ENCODE measurements at regions not wholly inside any gene's neighbourhood (a gene's known extent, or its start where the extent isn't known, plus 50 kb on each side); places are given as distances from the start of the nearest gene placed in this dataset.
"Not testable (repeated sequence)": the region's sequence is repeated elsewhere in the genome, so short reads cannot be mapped to it uniquely, and the experiment has no call there.

DNA sequence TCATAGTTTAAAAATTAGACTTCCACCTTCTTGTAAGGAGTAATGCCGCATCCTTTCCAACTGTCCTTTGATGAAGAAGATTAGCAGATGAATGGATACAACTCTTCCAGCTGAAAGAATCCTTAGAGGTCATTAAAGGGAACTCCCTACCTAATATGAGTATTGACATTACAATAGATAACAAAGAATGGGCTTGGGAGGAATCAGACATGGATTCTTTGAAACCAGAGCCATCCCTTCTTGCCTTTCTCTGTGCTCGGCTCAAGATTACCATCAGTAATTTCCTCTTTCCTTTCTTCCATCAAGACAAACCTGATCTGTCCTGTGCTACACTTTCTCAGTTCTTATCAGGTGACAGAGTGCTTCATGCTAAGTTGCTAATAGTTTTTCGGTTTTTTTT is 83.8 kb downstream of the GOLGA8K start:
- H3K4me2 ChIP-seq (ENCODE audit: low read length); H3K27ac ChIP-seq (ENCODE audit: low read depth, low read length); CTCF ChIA-PET; POLR2A ChIA-PET; DNase-seq (ENCODE audit: low read depth, low spot score); H3K9ac ChIP-seq (ENCODE audit: low read length); RAD21 ChIA-PET (ENCODE audit: low non-redundant PET in 1 of 2, low total read pairs in 2 of 2, uncharacterized antibody in 2 of 2, unreplicated experiment in 2 of 2); H3K9me2 ChIP-seq (ENCODE audit: insufficient read depth); H3K79me2 ChIP-seq (ENCODE audit: insufficient read depth, low read length); H4K20me1 ChIP-seq (ENCODE audit: insufficient read depth); BruUV-seq (replicated peaks); H3K36me3 ChIP-seq (ENCODE audit: control insufficient read depth in 1 of 2, insufficient read depth in 2 of 2, low read length in 2 of 2); ATAC-seq; H3K4me1 ChIP-seq (ENCODE audit: control insufficient read depth in 1 of 2, insufficient read depth in 2 of 2, low read length in 2 of 2); H3K27me3 ChIP-seq (ENCODE audit: insufficient read depth, low read length); H3K9me3 ChIP-seq (ENCODE audit: control insufficient read depth in 1 of 2, insufficient read depth in 1 of 2, low read depth in 1 of 2, low read length in 2 of 2); intact Hi-C loops (cut with micrococcal nuclease); H3K4me3 ChIP-seq (replicated peaks in 1 of 2; ENCODE audit: low read depth in 1 of 2, low read length in 2 of 2); H2AFZ ChIP-seq (ENCODE audit: low read depth, low read length, poor library complexity, severe bottlenecking): not testable (repeated sequence)

DNA sequence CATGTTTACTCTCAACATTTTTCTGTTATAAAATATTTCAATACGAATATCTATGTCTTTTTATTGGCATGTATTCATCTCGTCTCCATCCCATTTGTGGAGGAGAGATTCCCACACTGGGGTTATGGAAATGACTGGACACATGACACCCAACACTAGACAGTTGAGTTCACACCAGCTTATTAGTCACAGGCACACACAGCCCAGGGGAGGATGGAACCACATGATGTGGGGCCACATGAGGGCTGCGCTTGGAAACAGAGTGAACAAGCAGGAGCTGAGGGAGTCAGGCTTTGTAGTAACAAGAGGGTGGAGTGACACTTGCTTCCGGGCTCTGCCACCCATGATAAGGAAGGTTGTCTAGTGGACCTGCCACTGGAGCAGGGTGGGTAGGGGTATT is 86.6 kb downstream of the GOLGA8K start:
- POLR2A ChIA-PET; H3K27ac ChIP-seq (ENCODE audit: low read depth, low read length); H3K4me1 ChIP-seq (ENCODE audit: control insufficient read depth in 1 of 2, insufficient read depth in 2 of 2, low read length in 2 of 2); H3K4me3 ChIP-seq (replicated peaks in 1 of 2; ENCODE audit: low read depth in 1 of 2, low read length in 2 of 2); BruUV-seq (replicated peaks); H3K36me3 ChIP-seq (ENCODE audit: control insufficient read depth in 1 of 2, insufficient read depth in 2 of 2, low read length in 2 of 2); RAD21 ChIA-PET (ENCODE audit: low non-redundant PET in 1 of 2, low total read pairs in 2 of 2, uncharacterized antibody in 2 of 2, unreplicated experiment in 2 of 2); H4K20me1 ChIP-seq (ENCODE audit: insufficient read depth); H3K79me2 ChIP-seq (ENCODE audit: insufficient read depth, low read length); DNase-seq (ENCODE audit: low read depth, low spot score); ATAC-seq; H3K27me3 ChIP-seq (ENCODE audit: insufficient read depth, low read length); H3K9me3 ChIP-seq (ENCODE audit: control insufficient read depth in 1 of 2, insufficient read depth in 1 of 2, low read depth in 1 of 2, low read length in 2 of 2); intact Hi-C loops (cut with micrococcal nuclease); H3K9me2 ChIP-seq (ENCODE audit: insufficient read depth); H3K4me2 ChIP-seq (ENCODE audit: low read length); H2AFZ ChIP-seq (ENCODE audit: low read depth, low read length, poor library complexity, severe bottlenecking); H3K9ac ChIP-seq (ENCODE audit: low read length); CTCF ChIA-PET: not testable (repeated sequence)

GRCh38 chr15:32315079-32315939 is 87.8 kb downstream of the GOLGA8K start:
- H3K79me2 ChIP-seq (ENCODE audit: insufficient read depth, low read length); H3K9me2 ChIP-seq (ENCODE audit: insufficient read depth); H2AFZ ChIP-seq (ENCODE audit: low read depth, low read length, poor library complexity, severe bottlenecking); H3K27ac ChIP-seq (ENCODE audit: low read depth, low read length); DNase-seq (ENCODE audit: low read depth, low spot score); RAD21 ChIA-PET (ENCODE audit: low non-redundant PET in 1 of 2, low total read pairs in 2 of 2, uncharacterized antibody in 2 of 2, unreplicated experiment in 2 of 2); H3K36me3 ChIP-seq (ENCODE audit: control insufficient read depth in 1 of 2, insufficient read depth in 2 of 2, low read length in 2 of 2); CTCF ChIA-PET; ATAC-seq; H3K4me2 ChIP-seq (ENCODE audit: low read length); BruUV-seq (replicated peaks); H3K9me3 ChIP-seq (ENCODE audit: control insufficient read depth in 1 of 2, insufficient read depth in 1 of 2, low read depth in 1 of 2, low read length in 2 of 2); H3K4me1 ChIP-seq (ENCODE audit: control insufficient read depth in 1 of 2, insufficient read depth in 2 of 2, low read length in 2 of 2); H3K9ac ChIP-seq (ENCODE audit: low read length); POLR2A ChIA-PET; H4K20me1 ChIP-seq (ENCODE audit: insufficient read depth); H3K4me3 ChIP-seq (replicated peaks in 1 of 2; ENCODE audit: low read depth in 1 of 2, low read length in 2 of 2); H3K27me3 ChIP-seq (ENCODE audit: insufficient read depth, low read length); intact Hi-C loops (cut with micrococcal nuclease): not testable (repeated sequence)

DNA sequence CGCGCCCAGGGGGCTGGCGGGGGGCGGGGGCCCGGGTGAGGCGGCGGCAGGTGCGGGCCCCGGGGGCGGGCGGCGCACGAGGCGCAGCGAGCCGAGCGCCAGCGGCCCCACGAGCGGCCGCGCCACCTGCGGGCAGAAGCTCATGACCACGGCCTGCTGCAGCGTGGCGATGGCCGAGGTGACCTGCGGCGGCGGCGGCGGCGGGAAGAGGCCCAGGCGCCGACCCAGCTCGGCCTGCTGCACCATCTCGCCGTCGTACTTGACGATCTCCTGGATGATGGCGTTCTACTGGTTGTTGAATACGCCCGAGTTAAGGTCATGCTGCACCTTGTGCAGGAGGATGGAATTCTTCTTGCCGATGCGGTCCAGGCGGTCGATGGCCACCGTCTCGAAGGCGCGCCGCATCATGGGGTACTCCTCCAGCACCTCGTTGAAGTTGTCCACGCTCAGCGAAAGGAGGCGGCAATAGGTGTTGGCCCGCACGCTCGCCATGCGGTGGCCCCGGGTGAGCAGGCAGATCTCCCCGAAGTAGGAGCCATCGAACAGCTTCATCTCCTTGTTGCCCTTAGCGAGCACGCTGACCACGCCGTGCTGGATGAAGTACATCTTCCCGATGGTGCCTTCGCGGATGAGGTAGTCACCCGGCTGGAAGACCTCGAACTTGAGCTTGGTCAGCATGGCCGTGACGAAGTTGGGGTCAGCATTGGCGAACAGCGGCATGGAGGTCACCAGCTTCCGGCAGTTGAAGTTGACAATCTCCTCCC is 89.5 kb downstream of the GOLGA8K start:
- BruUV-seq (replicated peaks); H3K9ac ChIP-seq (ENCODE audit: low read length); H4K20me1 ChIP-seq (ENCODE audit: insufficient read depth); H3K9me3 ChIP-seq (ENCODE audit: control insufficient read depth in 1 of 2, insufficient read depth in 1 of 2, low read depth in 1 of 2, low read length in 2 of 2); H3K4me1 ChIP-seq (ENCODE audit: control insufficient read depth in 1 of 2, insufficient read depth in 2 of 2, low read length in 2 of 2); H3K79me2 ChIP-seq (ENCODE audit: insufficient read depth, low read length); ATAC-seq; H3K27ac ChIP-seq (ENCODE audit: low read depth, low read length); CTCF ChIA-PET; DNase-seq (ENCODE audit: low read depth, low spot score); H3K9me2 ChIP-seq (ENCODE audit: insufficient read depth); POLR2A ChIA-PET; H3K4me3 ChIP-seq (replicated peaks in 1 of 2; ENCODE audit: low read depth in 1 of 2, low read length in 2 of 2); H3K4me2 ChIP-seq (ENCODE audit: low read length); H2AFZ ChIP-seq (ENCODE audit: low read depth, low read length, poor library complexity, severe bottlenecking); intact Hi-C loops (cut with micrococcal nuclease); RAD21 ChIA-PET (ENCODE audit: low non-redundant PET in 1 of 2, low total read pairs in 2 of 2, uncharacterized antibody in 2 of 2, unreplicated experiment in 2 of 2); H3K36me3 ChIP-seq (ENCODE audit: control insufficient read depth in 1 of 2, insufficient read depth in 2 of 2, low read length in 2 of 2); H3K27me3 ChIP-seq (ENCODE audit: insufficient read depth, low read length): not testable (repeated sequence)

Data from HCT116 (cell line).